NCI-H2227 treated with DMSO at 0.1 percent for 48 hours (cell line): ENCODE measurements at regions not wholly inside any gene's neighbourhood (a gene's known extent, or its start where the extent isn't known, plus 50 kb on each side); places are given as distances from the start of the nearest gene placed in this dataset.
A peak's percentile ranks its signal among the peaks of the same experiment; 100 is the strongest.

Experiments used
- DNase-seq: peaks from one replicate; lab custom pipeline; 2025; lab: John Stamatoyannopoulos, UW

- no peak for DNase-seq
Observed at GRCh38 chr3:113138839-113139743, 72.3 kb upstream of the BOC start.

GRCh38 chr3:113140876-113141275, 70.5 kb upstream of the BOC start:
- no peak for DNase-seq

GRCh38 chr3:113141543-113141942, 69.8 kb upstream of the BOC start:
- no peak for DNase-seq

- DNase-seq: no peak
Observed at GRCh38 chr3:113142476-113142875, 68.9 kb upstream of the BOC start.

GRCh38 chr3:113143353-113143752, 68.0 kb upstream of the BOC start:
- no peak for DNase-seq

GRCh38 chr3:113147681-113148261, 63.6 kb upstream of the BOC start:
- no peak for DNase-seq

GRCh38 chr3:113148284-113148683, 63.1 kb upstream of the BOC start:
- DNase-seq: no peak

GRCh38 chr3:113150250-113150649, 61.1 kb upstream of the BOC start:
- DNase-seq: no peak

- peak; percentile 60 for DNase-seq
Observed at GRCh38 chr3:113151461-113152031, 59.8 kb upstream of the BOC start.

- no peak for DNase-seq
Observed at GRCh38 chr3:113152849-113153248, 58.5 kb upstream of the BOC start.

- no peak for DNase-seq
Observed at GRCh38 chr3:113153499-113154107, 57.8 kb upstream of the BOC start.

GRCh38 chr3:113156816-113157333, 54.5 kb upstream of the BOC start:
- no peak for DNase-seq

- no peak for DNase-seq
Observed at GRCh38 chr3:113157408-113158030, 53.8 kb upstream of the BOC start.

GRCh38 chr3:113158171-113158570, 53.2 kb upstream of the BOC start:
- DNase-seq: no peak
